HCT116 (cell line): ENCODE measurements at regions not wholly inside any gene's neighbourhood (a gene's known extent, or its start where the extent isn't known, plus 50 kb on each side); places are given as distances from the start of the nearest gene placed in this dataset.
"Not testable (repeated sequence)": the region's sequence is repeated elsewhere in the genome, so short reads cannot be mapped to it uniquely, and the experiment has no call there.

Experiments used
- ATAC-seq: fragments of 200-7000 bp; cut with Tn5 transposase; 2 replicates; pipeline ENCODE4 v1.9.1; 2020; ENCODE audit warnings: mild to moderate bottlenecking, moderate library complexity
- BruUV-seq: library from RNA; stranded (reverse); fragments of 400-500 nt; replicated peaks from 2 replicates; lab custom pipeline; 2021; lab: Mats Ljungman, UMichigan
- CTCF ChIA-PET: fragments of 300-600 bp; sonication (Branson Sonifier 250); formaldehyde crosslinking; loops from one replicate; lab custom pipeline; 2021; ENCODE audit warnings: antibody characterized with exemption; lab: Charles Lee
- POLR2A ChIA-PET: fragments of 300-600, 350-600 bp; sonication (Branson Sonifier 250); formaldehyde crosslinking; loops from one replicate; lab custom pipeline; 2021; ENCODE audit warnings: antibody characterized with exemption; lab: Charles Lee
- RAD21 ChIA-PET, 2 experiments: fragments of 300-600 bp; sonication (Branson Sonifier 250); formaldehyde crosslinking; loops; one replicate each; lab custom pipeline; 2023; ENCODE audit warnings: low total read pairs in 2 of 2; ENCODE audit not compliant: uncharacterized antibody in 2 of 2, unreplicated experiment in 2 of 2, low non-redundant PET in 1 of 2; lab: Charles Lee
- DNase-seq: peaks from one replicate; pipeline ENCODE4 v3.0.0-alpha.2; 2010; ENCODE audit warnings: low read depth, low spot score
- H2AFZ ChIP-seq: fragments of 200-600 bp; shearing (Covaris generic), sonication (generic); 2 replicates; pipeline ENCODE4 v1.6.1; 2017; ENCODE audit warnings: low read depth, mixed run types, mixed read lengths, antibody characterized with exemption, low read length; ENCODE audit not compliant: poor library complexity, severe bottlenecking
- H3K27ac ChIP-seq: 2 replicates; pipeline ENCODE4 v1.5.1; 2012; ENCODE audit warnings: low read depth, low read length
- H3K27me3 ChIP-seq: fragments of 200-600 bp; sonication (generic); 2 replicates; pipeline ENCODE4 v1.6.1; 2016; ENCODE audit warnings: mixed run types, low read length, mixed read lengths; ENCODE audit not compliant: insufficient read depth
- H3K36me3 ChIP-seq, 2 experiments: fragments of 200-500 bp in 1 of 2; fragments of 200-600 bp in 1 of 2; sonication (Bioruptor generic) in 1 of 2; sonication (generic) in 1 of 2; 2 replicates each; pipeline versions ENCODE4 v1.5.1 to v1.6.1; 2014 to 2016; ENCODE audit warnings: low read length in 2 of 2, inconsistent platforms in 1 of 2, mixed read lengths in 1 of 2, mixed run types in 1 of 2; ENCODE audit not compliant: insufficient read depth in 2 of 2, control insufficient read depth in 1 of 2
- H3K4me1 ChIP-seq, 2 experiments: fragments of 200-600 bp in 1 of 2; sonication (generic) in 1 of 2; 2 replicates each; pipeline versions ENCODE4 v1.5.1 to v1.6.1; 2012 to 2017; ENCODE audit warnings: low read length in 2 of 2, inconsistent platforms in 1 of 2, mild to moderate bottlenecking in 1 of 2, mixed read lengths in 1 of 2, mixed run types in 1 of 2, moderate library complexity in 1 of 2; ENCODE audit not compliant: insufficient read depth in 2 of 2, control insufficient read depth in 1 of 2
- H3K4me2 ChIP-seq: fragments of 200-600 bp; sonication (generic); 2 replicates; pipeline ENCODE4 v1.6.1; 2017; ENCODE audit warnings: mixed run types, low read length, mixed read lengths
- H3K4me3 ChIP-seq, 2 experiments: fragments of 200-600 bp in 1 of 2; sonication (generic) in 1 of 2; replicated peaks in 1 of 2; 2 replicates each; pipeline ENCODE4 v1.5.1; 2011 to 2016; ENCODE audit warnings: low read length in 2 of 2, control low read depth in 1 of 2, low read depth in 1 of 2, mild to moderate bottlenecking in 1 of 2, mixed read lengths in 1 of 2, mixed run types in 1 of 2
- H3K79me2 ChIP-seq: fragments of 200-600 bp; sonication (generic); 2 replicates; pipeline ENCODE4 v1.6.1; 2017; ENCODE audit warnings: mild to moderate bottlenecking, mixed run types, low read length, moderate library complexity, mixed read lengths; ENCODE audit not compliant: insufficient read depth
- H3K9ac ChIP-seq: fragments of 200-600 bp; sonication (generic); 2 replicates; pipeline ENCODE4 v1.6.1; 2016; ENCODE audit warnings: low read length, mixed read lengths
- H3K9me2 ChIP-seq: fragments of 200-600 bp; sonication (generic), shearing (Covaris generic); 2 replicates; pipeline ENCODE4 v1.6.1; 2017; ENCODE audit warnings: mixed run types, mild to moderate bottlenecking, moderate library complexity; ENCODE audit not compliant: insufficient read depth
- H3K9me3 ChIP-seq, 2 experiments: fragments of 200-500 bp in 1 of 2; fragments of 200-600 bp in 1 of 2; sonication (Bioruptor generic) in 1 of 2; sonication (generic) in 1 of 2; 2 replicates each; pipeline ENCODE4 v1.6.1; 2014 to 2017; ENCODE audit warnings: low read length in 2 of 2, mixed read lengths in 2 of 2, inconsistent platforms in 1 of 2, low read depth in 1 of 2, mild to moderate bottlenecking in 1 of 2, mixed run types in 1 of 2, moderate library complexity in 1 of 2; ENCODE audit not compliant: control insufficient read depth in 1 of 2, insufficient read depth in 1 of 2
- H4K20me1 ChIP-seq: fragments of 200-600 bp; sonication (generic), shearing (Covaris generic); 2 replicates; pipeline ENCODE4 v1.6.1; 2017; ENCODE audit warnings: mixed run types, mild to moderate bottlenecking, moderate library complexity; ENCODE audit not compliant: insufficient read depth
- ATF3 ChIP-seq: IDR thresholded peaks from 2 replicates; pipeline ENCODE4 v1.6.1; 2012
- CBX3 ChIP-seq: IDR thresholded peaks from 2 replicates; pipeline ENCODE4 v1.6.1; 2012; ENCODE audit warnings: low read depth
- CTCF ChIP-seq, 3 experiments: fragments of 200-600 bp in 1 of 3; sonication (generic) in 1 of 3; IDR thresholded peaks in 2 of 3; conservative IDR thresholded peaks in 1 of 3; 2 replicates each; pipeline ENCODE4 v1.5.1; 2012 to 2017; ENCODE audit warnings: low read depth in 2 of 3, low read length in 2 of 3, antibody characterized with exemption in 1 of 3, borderline replicate concordance in 1 of 3, control low read depth in 1 of 3, mild to moderate bottlenecking in 1 of 3, mixed read lengths in 1 of 3, mixed run types in 1 of 3, moderate library complexity in 1 of 3; ENCODE audit not compliant: insufficient read depth in 1 of 3
- EGR1 ChIP-seq: IDR thresholded peaks from 2 replicates; pipeline ENCODE4 v1.6.1; 2012; ENCODE audit warnings: low read depth
- EZH2phosphoT487 ChIP-seq: fragments of 200-600 bp; IDR thresholded peaks from 2 replicates; pipeline ENCODE4 v1.6.1; 2018; ENCODE audit warnings: antibody characterized with exemption, borderline replicate concordance
- POLR2A ChIP-seq: IDR thresholded peaks from 2 replicates; pipeline ENCODE4 v1.7.0; 2011; ENCODE audit warnings: borderline replicate concordance; ENCODE audit not compliant: insufficient read depth, insufficient read length; ENCODE audit errors: extremely low read depth
- RAD21 ChIP-seq: IDR thresholded peaks from 2 replicates; pipeline ENCODE4 v1.6.1; 2012; ENCODE audit warnings: low read depth, mild to moderate bottlenecking
- SP1 ChIP-seq: IDR thresholded peaks from 2 replicates; pipeline ENCODE4 v1.6.1; 2012; ENCODE audit warnings: low read depth
- intact Hi-C: fragments of 100-400 bp; cut with micrococcal nuclease; formaldehyde crosslinking; loops from 2 replicates; pipeline ENCODE4 v1.10.0; 2022
- TF ChIP-seq, protein P1 (sequence below): IDR thresholded peaks from 2 replicates; pipeline ENCODE4 v1.6.1; 2011; ENCODE audit warnings: mild to moderate bottlenecking, low read length, moderate library complexity; ENCODE audit not compliant: insufficient replicate concordance; ENCODE audit errors: extremely low read depth

DNA sequence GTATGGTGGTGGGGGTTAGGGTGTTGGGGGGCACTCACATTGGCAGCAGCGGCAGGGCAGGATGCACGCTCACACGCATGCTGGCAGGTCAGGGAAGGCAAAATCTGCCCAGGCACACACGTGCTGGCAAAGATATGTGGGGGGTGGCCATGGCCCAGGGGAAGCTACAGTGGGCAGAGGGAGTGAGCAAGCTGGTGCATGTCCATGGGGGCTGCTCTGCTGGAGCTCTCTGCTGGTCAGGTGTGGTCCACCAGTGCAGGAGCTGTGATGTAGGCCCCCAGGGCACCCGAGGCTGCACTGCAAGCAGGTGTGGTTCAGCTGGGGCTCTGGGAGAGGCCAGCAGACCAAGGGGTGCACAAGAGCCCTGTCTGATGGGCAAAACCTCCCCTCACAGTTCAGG is 491.5 kb upstream of the TNP1 start:
- ChIA-PET CTCF (no interaction called here), RAD21 (no interaction called here)
- intact Hi-C loops: no loop called here
- Histone ChIP-seq H3K9ac (no peak overlapping the region), H3K27ac (no peak overlapping the region), H3K9me2 (no peaks in the 10 kb centered on the region)
- ATAC-seq: no peak
- TF ChIP-seq CBX3 (no peak), POLR2A (no peak)
- TF ChIP-seq, protein P1, sequence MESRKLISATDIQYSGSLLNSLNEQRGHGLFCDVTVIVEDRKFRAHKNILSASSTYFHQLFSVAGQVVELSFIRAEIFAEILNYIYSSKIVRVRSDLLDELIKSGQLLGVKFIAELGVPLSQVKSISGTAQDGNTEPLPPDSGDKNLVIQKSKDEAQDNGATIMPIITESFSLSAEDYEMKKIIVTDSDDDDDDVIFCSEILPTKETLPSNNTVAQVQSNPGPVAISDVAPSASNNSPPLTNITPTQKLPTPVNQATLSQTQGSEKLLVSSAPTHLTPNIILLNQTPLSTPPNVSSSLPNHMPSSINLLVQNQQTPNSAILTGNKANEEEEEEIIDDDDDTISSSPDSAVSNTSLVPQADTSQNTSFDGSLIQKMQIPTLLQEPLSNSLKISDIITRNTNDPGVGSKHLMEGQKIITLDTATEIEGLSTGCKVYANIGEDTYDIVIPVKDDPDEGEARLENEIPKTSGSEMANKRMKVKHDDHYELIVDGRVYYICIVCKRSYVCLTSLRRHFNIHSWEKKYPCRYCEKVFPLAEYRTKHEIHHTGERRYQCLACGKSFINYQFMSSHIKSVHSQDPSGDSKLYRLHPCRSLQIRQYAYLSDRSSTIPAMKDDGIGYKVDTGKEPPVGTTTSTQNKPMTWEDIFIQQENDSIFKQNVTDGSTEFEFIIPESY: no peak
- TF ChIP-seq, all 23 proteins: peak for 0
- Histone ChIP-seq H3K9me3 (no peaks in the 10 kb centered on the region), H3K4me2 (no peak overlapping the region), H4K20me1 (no peaks in the 10 kb centered on the region), H3K4me3 (no peak overlapping the region), H2AFZ (no peak overlapping the region), H3K4me1 (no peaks in the 10 kb centered on the region), H3K36me3 (no peaks in the 10 kb centered on the region), H3K27me3 (peaks cover 10% of the 10 kb centered on the region), H3K79me2 (no peaks in the 10 kb centered on the region)
- BruUV-seq: no TSS peak
- POLR2A ChIA-PET: no interaction called here
- no peak for DNase-seq

GRCh38 chr2:217349251-217349650 is 489.4 kb upstream of the TNP1 start:
- Histone ChIP-seq H3K79me2 (no peaks in the 10 kb centered on the region), H3K36me3 (no peaks in the 10 kb centered on the region), H3K4me2 (no peak overlapping the region), H3K4me3 (no peak overlapping the region), H3K9me2 (no peaks in the 10 kb centered on the region), H4K20me1 (no peaks in the 10 kb centered on the region), H3K9ac (no peak overlapping the region), H3K27me3 (peaks cover 8% of the 10 kb centered on the region), H2AFZ (no peak overlapping the region), H3K27ac (no peak overlapping the region), H3K4me1 (no peaks in the 10 kb centered on the region), H3K9me3 (no peaks in the 10 kb centered on the region)
- ChIA-PET POLR2A (no interaction called here), CTCF (no interaction called here), RAD21 (no interaction called here)
- no peak for TF ChIP-seq ATF3
- no peak for TF ChIP-seq EGR1
- no peak for TF ChIP-seq SP1
- TF ChIP-seq EZH2phosphoT487: no peak
- no peak for TF ChIP-seq CTCF (IDR thresholded peaks at IDR 0.05 in 2 of 3, conservative IDR thresholded peaks at IDR 0.05 in 1 of 3; ENCODE audit: borderline replicate concordance in 1 of 3, insufficient read depth in 1 of 3, low read depth in 2 of 3, low read length in 2 of 3)
- no peak for TF ChIP-seq RAD21
- intact Hi-C loops: no loop called here
- ATAC-seq (no peak), DNase-seq (no peak)
- no TSS peak for BruUV-seq

DNA sequence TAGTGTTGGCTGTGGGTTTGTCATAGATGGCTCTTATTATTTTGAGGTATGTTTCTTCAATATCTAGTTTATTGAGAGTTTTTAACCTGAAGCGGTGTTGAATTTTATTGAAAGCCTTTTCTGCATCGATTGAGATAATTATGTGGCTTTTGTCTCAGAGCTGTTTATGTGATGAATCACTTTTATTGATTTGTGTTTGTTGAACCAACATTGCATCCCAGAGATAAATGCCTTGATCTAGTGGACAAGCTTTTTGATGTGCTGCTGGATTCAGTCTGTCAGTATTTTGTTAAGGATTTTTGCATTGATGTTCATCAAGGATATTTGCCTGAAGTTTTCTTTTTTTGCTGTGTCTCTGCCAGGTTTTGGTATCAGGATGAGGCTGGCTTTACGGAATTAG is 487.8 kb upstream of the TNP1 start:
- H3K36me3 ChIP-seq, POLR2A ChIA-PET, H3K79me2 ChIP-seq, H3K4me2 ChIP-seq, H4K20me1 ChIP-seq, DNase-seq, H3K27ac ChIP-seq, CTCF ChIA-PET, H2AFZ ChIP-seq, H3K4me1 ChIP-seq, RAD21 ChIA-PET, BruUV-seq, H3K9me3 ChIP-seq, ATAC-seq, H3K4me3 ChIP-seq, H3K9me2 ChIP-seq, intact Hi-C loops, H3K9ac ChIP-seq: not testable (repeated sequence)
- H3K27me3 ChIP-seq: peaks cover 19% of the 10 kb centered on the region
